Liver (tissue), 3 donors: ENCODE measurements at regions not wholly inside any gene's neighbourhood (a gene's known extent, or its start where the extent isn't known, plus 50 kb on each side); places are given as distances from the start of the nearest gene placed in this dataset.

Experiments used
- ATF3 ChIP-seq: IDR thresholded peaks from 2 replicates; pipeline ENCODE4 v1.6.1; 2016; ENCODE audit warnings: antibody characterized with exemption
- CTCF ChIP-seq: fragments of 150-350 bp; IDR thresholded peaks from 2 replicates; pipeline ENCODE4 v1.5.1; 2017; ENCODE audit warnings: improper control_type of control experiment, low read depth, low read length; ENCODE audit not compliant: missing input control
- EGR1 ChIP-seq, 2 donors: IDR thresholded peaks; 2 replicates each; pipeline ENCODE4 v1.6.1; 2016 to 2018; ENCODE audit warnings: antibody characterized with exemption in 2 of 2, low read depth in 2 of 2
- FOXA1 ChIP-seq: IDR thresholded peaks from 2 replicates; pipeline ENCODE4 v1.6.1; 2016; ENCODE audit warnings: antibody characterized with exemption
- FOXA2 ChIP-seq: IDR thresholded peaks from 2 replicates; pipeline ENCODE4 v1.6.1; 2016; ENCODE audit warnings: antibody characterized with exemption
- HNF4G ChIP-seq: IDR thresholded peaks from 2 replicates; pipeline ENCODE4 v1.6.1; 2016; ENCODE audit warnings: antibody characterized with exemption
- JUND ChIP-seq, 2 donors: IDR thresholded peaks; 2 replicates each; pipeline ENCODE4 v1.6.1; 2016; ENCODE audit warnings: antibody characterized with exemption in 2 of 2
- MAX ChIP-seq: IDR thresholded peaks from 2 replicates; pipeline ENCODE4 v1.6.1; 2016; ENCODE audit warnings: antibody characterized with exemption
- RAD21 ChIP-seq, 2 donors: IDR thresholded peaks; 2 replicates each; pipeline ENCODE4 v1.6.1; 2016; ENCODE audit warnings: antibody characterized with exemption in 2 of 2, mild to moderate bottlenecking in 2 of 2
- REST ChIP-seq: IDR thresholded peaks from 2 replicates; pipeline ENCODE4 v1.6.1; 2016; ENCODE audit warnings: antibody characterized with exemption, mild to moderate bottlenecking
- RXRA ChIP-seq, 2 donors: IDR thresholded peaks; 2 replicates each; pipeline ENCODE4 v1.6.1; 2017 to 2018; ENCODE audit warnings: antibody characterized with exemption in 2 of 2, mild to moderate bottlenecking in 1 of 2
- TAF1 ChIP-seq: conservative IDR thresholded peaks from 2 replicates; pipeline ENCODE4 v1.6.1; 2016; ENCODE audit warnings: antibody characterized with exemption, mild to moderate bottlenecking
- YY1 ChIP-seq: IDR thresholded peaks from 2 replicates; pipeline ENCODE4 v1.6.1; 2016; ENCODE audit warnings: antibody characterized with exemption, mild to moderate bottlenecking
- ZBTB33 ChIP-seq: IDR thresholded peaks from 2 replicates; pipeline ENCODE4 v1.6.1; 2016; ENCODE audit warnings: antibody characterized with exemption
- donor health status: healthy.
- donor health status: healthy.

- TF ChIP-seq CTCF (no peak), JUND (IDR thresholded peaks at IDR 0.05) (no peak), EGR1 (IDR thresholded peaks at IDR 0.05; ENCODE audit: low read depth in 2 of 2) (no peak), ATF3 (no peak), ZBTB33 (no peak), TAF1 (no peak), MAX (no peak), RAD21 (IDR thresholded peaks at IDR 0.05) (no peak), REST (no peak), YY1 (no peak), HNF4G (no peak), FOXA2 (no peak), RXRA (IDR thresholded peaks at IDR 0.05) (no peak), FOXA1 (no peak)
These were observed 117.9 kb downstream of the EFNB2 start for GRCh38 chr13:106417467-106418110.
